Lung microvascular endothelial cell (primary cell): ENCODE measurements at regions not wholly inside any gene's neighbourhood (a gene's known extent, or its start where the extent isn't known, plus 50 kb on each side); places are given as distances from the start of the nearest gene placed in this dataset.
"Not testable (repeated sequence)": the region's sequence is repeated elsewhere in the genome, so short reads cannot be mapped to it uniquely, and the experiment has no call there.

ENCODE experiments used
- DNase-seq, 2 donors: peaks; one replicate each; pipeline versions ENCODE4 v3.0.0 to v3.0.0-alpha.2; 2010; ENCODE audit warnings: low read depth in 2 of 2

- no peak for DNase-seq
Measured at GRCh38 chr6:137399881-137400443, 94.2 kb downstream of the OLIG3 start.

- no peak for DNase-seq
Measured at GRCh38 chr6:137395316-137395715, 98.9 kb downstream of the OLIG3 start.

GRCh38 chr6:137391061-137391814 is 103.0 kb downstream of the OLIG3 start:
- DNase-seq = no peak

GRCh38 chr6:137390334-137390733 is 103.9 kb downstream of the OLIG3 start:
- no peak for DNase-seq

GRCh38 chr6:137389150-137389704 is 105.0 kb downstream of the OLIG3 start:
- DNase-seq = peak in 1 of 2 donors; percentile 10

- DNase-seq = no peak
Measured at GRCh38 chr6:137387096-137387764, 107.0 kb downstream of the OLIG3 start.

DNA sequence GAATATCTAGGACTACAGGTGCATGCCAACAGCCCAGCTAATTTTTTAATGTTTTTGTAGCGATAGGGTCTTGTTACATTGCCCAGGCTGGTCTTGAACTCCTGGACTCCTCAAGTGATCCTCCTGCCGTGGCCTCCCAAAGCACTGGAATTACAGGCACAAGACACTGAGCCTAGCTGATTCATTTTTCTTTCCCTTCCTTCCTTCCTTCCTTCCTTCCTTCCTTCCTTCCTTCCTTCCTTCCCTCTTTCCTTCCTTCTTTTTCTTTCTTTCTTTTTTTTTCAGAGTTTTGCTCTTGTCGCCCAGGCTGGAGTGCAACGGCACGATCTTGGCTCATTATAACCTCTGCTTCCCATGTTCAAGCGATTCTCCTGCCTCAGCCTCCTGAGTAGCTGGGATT is 110.9 kb downstream of the OLIG3 start:
- not testable (repeated sequence) for DNase-seq

GRCh38 chr6:137378090-137378369 is 116.2 kb downstream of the OLIG3 start:
- DNase-seq = no peak

- no peak for DNase-seq
Measured at GRCh38 chr6:137373296-137373695, 120.9 kb downstream of the OLIG3 start.

- DNase-seq = no peak
Measured at GRCh38 chr6:137372532-137372931, 121.7 kb downstream of the OLIG3 start.

DNA sequence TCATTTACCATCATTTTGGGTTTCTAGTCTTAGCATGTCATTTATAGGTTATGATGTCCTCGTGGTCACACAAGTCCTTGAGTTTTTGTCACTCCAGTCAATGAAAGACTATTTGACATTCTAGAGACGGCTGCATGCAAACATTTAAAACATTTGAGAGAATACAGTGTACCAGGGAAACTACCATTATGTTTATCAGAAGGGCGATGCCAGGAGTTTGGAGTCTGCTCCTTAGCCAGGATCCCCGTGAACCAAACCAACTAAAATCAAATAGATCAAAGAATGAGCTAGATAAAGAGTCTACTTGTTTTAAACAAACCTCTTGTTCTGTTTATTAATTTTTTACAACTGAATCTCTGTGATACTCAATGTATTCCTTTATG is 122.6 kb downstream of the OLIG3 start:
- no peak for DNase-seq

DNA sequence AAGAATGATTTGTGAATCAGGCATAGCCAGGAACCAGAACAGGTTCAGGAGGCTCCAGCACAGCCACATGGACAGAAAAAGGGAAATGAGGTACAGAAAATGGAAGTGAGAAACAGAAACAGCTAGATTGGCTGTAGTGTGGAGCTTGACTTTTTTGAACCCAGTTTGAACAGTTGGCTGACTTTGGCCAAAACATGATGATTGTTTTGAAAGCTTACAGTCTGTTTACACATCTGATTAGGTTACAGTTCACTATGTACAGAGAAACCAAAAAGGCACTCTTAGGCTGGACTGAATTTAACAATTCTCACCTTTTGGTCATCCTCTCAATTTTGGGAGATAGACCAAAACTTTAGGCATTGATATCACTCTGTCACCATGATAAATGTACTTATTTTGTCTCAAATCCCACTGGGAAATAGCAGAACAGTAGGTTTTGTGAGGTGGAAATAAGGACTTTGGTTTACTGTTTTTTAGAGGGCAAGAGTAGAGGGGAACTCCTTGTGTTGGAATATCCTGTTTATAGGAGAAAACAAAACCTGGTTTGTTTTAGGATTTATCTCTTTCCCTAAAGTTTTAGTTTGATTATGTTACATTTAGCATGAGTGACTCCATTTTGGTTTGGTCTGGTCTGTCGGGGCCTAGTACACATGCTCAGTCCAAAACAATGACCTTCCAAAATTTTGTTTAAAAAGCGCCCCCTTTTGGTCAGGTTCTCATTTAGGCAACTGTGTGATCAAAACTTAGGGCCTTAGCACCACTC is 123.1 kb downstream of the OLIG3 start:
- no peak for DNase-seq

GRCh38 chr6:137369136-137369535 is 125.1 kb downstream of the OLIG3 start:
- DNase-seq = no peak

GRCh38 chr6:137365707-137366437 is 128.3 kb downstream of the OLIG3 start:
- no peak for DNase-seq

- no peak for DNase-seq
Measured at GRCh38 chr6:137363805-137364138, 130.4 kb downstream of the OLIG3 start.

- no peak for DNase-seq
Measured at GRCh38 chr6:137362878-137363804, 131.1 kb downstream of the OLIG3 start.

GRCh38 chr6:137361701-137362100 is 132.5 kb downstream of the OLIG3 start:
- DNase-seq = no peak

- DNase-seq = no peak
Measured at GRCh38 chr6:137358273-137358672, 135.9 kb downstream of the OLIG3 start.

GRCh38 chr6:137357948-137358266 is 136.3 kb downstream of the OLIG3 start:
- no peak for DNase-seq

- DNase-seq = no peak
Measured at GRCh38 chr6:137357263-137357947, 136.8 kb downstream of the OLIG3 start.
